ENCODE measurements at regions not wholly inside any gene's neighbourhood (a gene's known extent, or its start where the extent isn't known, plus 50 kb on each side); places are given as distances from the start of the nearest gene placed in this dataset.

GRCh38 chr12:107223821-107224220, 130.5 kb upstream of the CRY1 start:
- TF ChIP-seq CTCF (IDR thresholded peaks at IDR 0.05) (no peak), POLR2A (IDR thresholded peaks at IDR 0.05) (no peak)

Measured in esophagus squamous epithelium (tissue), 4 donors.